ENCODE measurements at regions not wholly inside any gene's neighbourhood (a gene's known extent, or its start where the extent isn't known, plus 50 kb on each side); places are given as distances from the start of the nearest gene placed in this dataset.

DNA sequence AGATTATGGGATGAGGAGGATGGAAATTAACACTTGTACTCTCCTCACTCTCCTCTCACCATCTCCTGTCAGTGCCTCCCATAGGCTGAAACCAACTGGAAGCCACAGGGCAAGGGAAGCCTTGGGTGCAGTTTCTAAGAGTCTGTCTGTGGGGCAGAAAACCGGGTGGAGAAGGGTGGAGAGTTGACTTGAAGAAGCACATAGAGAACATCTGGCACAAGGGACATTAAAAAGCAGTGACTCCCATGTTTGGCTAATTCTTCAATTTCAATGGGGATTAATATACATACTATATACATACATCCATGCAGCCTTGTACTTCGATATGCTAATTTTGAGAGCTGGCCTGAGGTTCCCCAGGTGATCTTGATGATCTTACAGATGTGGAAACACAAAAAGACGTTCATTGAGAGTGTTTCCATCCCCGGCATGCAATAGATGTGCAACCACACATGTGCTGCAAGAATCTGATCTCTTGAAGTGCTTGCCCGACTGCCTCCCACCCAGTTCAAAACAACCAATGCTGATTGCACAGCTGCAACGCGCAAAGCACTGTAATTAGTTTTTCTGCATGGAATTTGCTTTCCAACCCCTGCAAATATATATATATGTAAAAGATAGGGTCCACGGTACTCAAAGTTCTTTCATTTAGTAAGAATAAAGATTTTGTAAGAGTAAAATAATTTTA lies 121.9 kb upstream of the TMC3 start:
- H3K27me3 ChIP-seq (ENCODE audit: control insufficient read depth, insufficient read depth, low read length), result no peaks in the 10 kb centered on the region
- intact Hi-C loops (cut with micrococcal nuclease; ENCODE audit: unreplicated experiment) (no loop called here), in situ Hi-C loops (cut with HindIII; ENCODE audit: low pct_unique_long_range_greater_than_20kb, low sequenced_read_pairs) (no loop called here)
- ATAC-seq (no peak), DNase-seq (ENCODE audit: low read depth, low spot score) (no peak)
- no peaks in the 10 kb centered on the region; the same call in 1 of the 2 replicates for H3K36me3 ChIP-seq (ENCODE audit: control insufficient read depth, insufficient read depth, low read length)
- no peaks in the 10 kb centered on the region for H3K4me1 ChIP-seq (ENCODE audit: control insufficient read depth, insufficient read depth, low read length)
- no peak overlapping the region for H3K27ac ChIP-seq (ENCODE audit: low read length)
- no TSS peak for BruUV-seq (replicated peaks)
- no peak for TF ChIP-seq TCF7L2 (IDR thresholded peaks at IDR 0.05; ENCODE audit: low read depth, low read length)
- no peak for TF ChIP-seq SIN3A (IDR thresholded peaks at IDR 0.05; ENCODE audit: borderline replicate concordance, insufficient read depth, low read depth, low read length)
- TF ChIP-seq, protein P1, sequence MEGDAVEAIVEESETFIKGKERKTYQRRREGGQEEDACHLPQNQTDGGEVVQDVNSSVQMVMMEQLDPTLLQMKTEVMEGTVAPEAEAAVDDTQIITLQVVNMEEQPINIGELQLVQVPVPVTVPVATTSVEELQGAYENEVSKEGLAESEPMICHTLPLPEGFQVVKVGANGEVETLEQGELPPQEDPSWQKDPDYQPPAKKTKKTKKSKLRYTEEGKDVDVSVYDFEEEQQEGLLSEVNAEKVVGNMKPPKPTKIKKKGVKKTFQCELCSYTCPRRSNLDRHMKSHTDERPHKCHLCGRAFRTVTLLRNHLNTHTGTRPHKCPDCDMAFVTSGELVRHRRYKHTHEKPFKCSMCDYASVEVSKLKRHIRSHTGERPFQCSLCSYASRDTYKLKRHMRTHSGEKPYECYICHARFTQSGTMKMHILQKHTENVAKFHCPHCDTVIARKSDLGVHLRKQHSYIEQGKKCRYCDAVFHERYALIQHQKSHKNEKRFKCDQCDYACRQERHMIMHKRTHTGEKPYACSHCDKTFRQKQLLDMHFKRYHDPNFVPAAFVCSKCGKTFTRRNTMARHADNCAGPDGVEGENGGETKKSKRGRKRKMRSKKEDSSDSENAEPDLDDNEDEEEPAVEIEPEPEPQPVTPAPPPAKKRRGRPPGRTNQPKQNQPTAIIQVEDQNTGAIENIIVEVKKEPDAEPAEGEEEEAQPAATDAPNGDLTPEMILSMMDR (IDR thresholded peaks at IDR 0.05), result no peak
- no peak for TF ChIP-seq POLR2AphosphoS5 (IDR thresholded peaks at IDR 0.05; ENCODE audit: low read depth, low read length)
- TF ChIP-seq, protein P2, sequence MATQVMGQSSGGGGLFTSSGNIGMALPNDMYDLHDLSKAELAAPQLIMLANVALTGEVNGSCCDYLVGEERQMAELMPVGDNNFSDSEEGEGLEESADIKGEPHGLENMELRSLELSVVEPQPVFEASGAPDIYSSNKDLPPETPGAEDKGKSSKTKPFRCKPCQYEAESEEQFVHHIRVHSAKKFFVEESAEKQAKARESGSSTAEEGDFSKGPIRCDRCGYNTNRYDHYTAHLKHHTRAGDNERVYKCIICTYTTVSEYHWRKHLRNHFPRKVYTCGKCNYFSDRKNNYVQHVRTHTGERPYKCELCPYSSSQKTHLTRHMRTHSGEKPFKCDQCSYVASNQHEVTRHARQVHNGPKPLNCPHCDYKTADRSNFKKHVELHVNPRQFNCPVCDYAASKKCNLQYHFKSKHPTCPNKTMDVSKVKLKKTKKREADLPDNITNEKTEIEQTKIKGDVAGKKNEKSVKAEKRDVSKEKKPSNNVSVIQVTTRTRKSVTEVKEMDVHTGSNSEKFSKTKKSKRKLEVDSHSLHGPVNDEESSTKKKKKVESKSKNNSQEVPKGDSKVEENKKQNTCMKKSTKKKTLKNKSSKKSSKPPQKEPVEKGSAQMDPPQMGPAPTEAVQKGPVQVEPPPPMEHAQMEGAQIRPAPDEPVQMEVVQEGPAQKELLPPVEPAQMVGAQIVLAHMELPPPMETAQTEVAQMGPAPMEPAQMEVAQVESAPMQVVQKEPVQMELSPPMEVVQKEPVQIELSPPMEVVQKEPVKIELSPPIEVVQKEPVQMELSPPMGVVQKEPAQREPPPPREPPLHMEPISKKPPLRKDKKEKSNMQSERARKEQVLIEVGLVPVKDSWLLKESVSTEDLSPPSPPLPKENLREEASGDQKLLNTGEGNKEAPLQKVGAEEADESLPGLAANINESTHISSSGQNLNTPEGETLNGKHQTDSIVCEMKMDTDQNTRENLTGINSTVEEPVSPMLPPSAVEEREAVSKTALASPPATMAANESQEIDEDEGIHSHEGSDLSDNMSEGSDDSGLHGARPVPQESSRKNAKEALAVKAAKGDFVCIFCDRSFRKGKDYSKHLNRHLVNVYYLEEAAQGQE (IDR thresholded peaks at IDR 0.05; ENCODE audit: insufficient read depth in 1 of 2, low read depth in 2 of 2, low read length in 1 of 2), result no peak
- H3K4me3 ChIP-seq (ENCODE audit: low read depth in 2 of 2, low read length in 2 of 2), result no peak overlapping the region
- H3K9me3 ChIP-seq (ENCODE audit: control insufficient read depth, insufficient read depth, low read depth, low read length), result no peaks in the 10 kb centered on the region
- ChIA-PET CTCF (no interaction called here), POLR2A (no interaction called here)

DNA sequence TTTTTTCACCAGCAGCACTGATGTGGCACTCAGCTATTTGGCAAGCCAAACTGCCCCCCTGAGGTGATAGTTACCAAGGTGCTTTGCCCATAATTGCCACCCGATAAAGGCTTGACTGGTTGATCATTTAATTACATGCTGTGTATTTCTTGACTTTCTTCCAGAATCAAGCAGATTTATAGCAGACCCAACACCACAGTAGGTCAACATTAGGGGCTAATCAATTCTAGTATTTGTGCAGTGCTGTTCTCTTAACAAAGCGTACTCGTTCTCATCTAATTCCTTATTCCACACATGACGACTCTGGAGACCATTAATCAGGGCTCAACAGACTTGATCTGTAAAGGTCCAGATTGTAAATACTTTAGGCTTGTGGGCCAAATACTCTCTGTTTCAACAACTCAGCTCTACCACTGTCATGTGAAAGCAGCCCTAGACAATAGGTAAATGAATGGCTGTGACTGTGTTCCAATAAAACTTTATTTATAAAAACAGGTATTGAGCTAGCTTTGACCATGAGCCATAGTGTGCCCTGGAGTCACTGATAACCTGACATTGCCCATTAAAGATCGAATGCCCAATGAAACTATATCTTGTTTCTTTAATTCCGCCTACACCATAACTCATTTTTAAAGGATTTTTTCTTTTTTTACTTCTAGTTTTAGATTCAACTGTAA lies 119.1 kb upstream of the TMC3 start:
- no TSS peak for BruUV-seq (replicated peaks)
- Histone ChIP-seq H3K27ac (ENCODE audit: low read length) (no peak overlapping the region), H3K4me1 (ENCODE audit: control insufficient read depth, insufficient read depth, low read length) (no peaks in the 10 kb centered on the region), H3K9me3 (ENCODE audit: control insufficient read depth, insufficient read depth, low read depth, low read length) (no peaks in the 10 kb centered on the region), H3K36me3 (ENCODE audit: control insufficient read depth, insufficient read depth, low read length) (no peaks in the 10 kb centered on the region; the same call in 1 of the 2 replicates), H3K4me3 (ENCODE audit: low read depth in 2 of 2, low read length in 2 of 2) (no peak overlapping the region), H3K27me3 (ENCODE audit: control insufficient read depth, insufficient read depth, low read length) (no peaks in the 10 kb centered on the region)
- no peak for DNase-seq (ENCODE audit: low read depth, low spot score)
- in situ Hi-C loops (cut with HindIII; ENCODE audit: low pct_unique_long_range_greater_than_20kb, low sequenced_read_pairs), result no loop called here
- ChIA-PET POLR2A (no interaction called here), CTCF (no interaction called here)
- intact Hi-C loops (cut with micrococcal nuclease; ENCODE audit: unreplicated experiment), result no loop called here
- no peak for TF ChIP-seq POLR2AphosphoS5 (IDR thresholded peaks at IDR 0.05; ENCODE audit: low read depth, low read length)
- TF ChIP-seq, protein P1 (IDR thresholded peaks at IDR 0.05), result no peak
- no peak for TF ChIP-seq TCF7L2 (IDR thresholded peaks at IDR 0.05; ENCODE audit: low read depth, low read length)
- no peak for ATAC-seq
